Spleen (tissue), 11 donors: ENCODE measurements at regions not wholly inside any gene's neighbourhood (a gene's known extent, or its start where the extent isn't known, plus 50 kb on each side); places are given as distances from the start of the nearest gene placed in this dataset.

ENCODE experiments used
- DNase-seq: peaks from one replicate; pipeline ENCODE4 v3.0.0-alpha.2; 2020
- H3K27ac ChIP-seq, 8 donors: fragments of 200-600 bp; sonication (generic) in 7 of 8; 1 replicate in 4 of 8; 2 replicates in 4 of 8; pipeline versions ENCODE4 v1.5.0 to v1.8.0; 2016 to 2021; ENCODE audit warnings: inconsistent platforms in 4 of 8, mild to moderate bottlenecking in 4 of 8, moderate library complexity in 1 of 8
- H3K27me3 ChIP-seq, 7 donors: fragments of 200-600 bp; sonication (generic) in 6 of 7; replicated peaks in 1 of 7; 1 replicate in 4 of 7; 2 replicates in 3 of 7; pipeline versions ENCODE4 v1.5.0 to v1.8.0; 2016 to 2021; ENCODE audit warnings: inconsistent platforms in 3 of 7, mild to moderate bottlenecking in 1 of 7
- H3K36me3 ChIP-seq, 6 donors: fragments of 200-600 bp; sonication (generic) in 5 of 6; 1 replicate in 4 of 6; 2 replicates in 2 of 6; pipeline versions ENCODE4 v1.5.0 to v1.8.0; 2016 to 2021; ENCODE audit warnings: inconsistent platforms in 2 of 6
- H3K4me1 ChIP-seq, 6 donors: fragments of 200-600 bp; sonication (generic) in 5 of 6; 1 replicate in 3 of 6; 2 replicates in 3 of 6; pipeline versions ENCODE4 v1.5.0 to v1.8.0; 2016 to 2021; ENCODE audit warnings: inconsistent platforms in 3 of 6
- H3K4me3 ChIP-seq, 8 donors: fragments of 200-600 bp; sonication (generic) in 7 of 8; 1 replicate in 4 of 8; 2 replicates in 4 of 8; pipeline versions ENCODE4 v1.5.0 to v1.8.0; 2016 to 2021; ENCODE audit warnings: inconsistent platforms in 4 of 8, mild to moderate bottlenecking in 4 of 8, moderate library complexity in 2 of 8
- H3K9me3 ChIP-seq, 8 donors: fragments of 200-600 bp; sonication (generic) in 7 of 8; 1 replicate in 4 of 8; 2 replicates in 4 of 8; pipeline versions ENCODE4 v1.5.0 to v1.8.0; 2016 to 2021; ENCODE audit warnings: inconsistent platforms in 4 of 8
- CTCF ChIP-seq, 11 experiments: fragments of 200-600 bp in 7 of 11; fragments of 450-650 bp in 4 of 11; sonication (generic) in 4 of 11; IDR thresholded peaks in 8 of 11; conservative IDR thresholded peaks in 3 of 11; 1 replicate in 7 of 11; 2 replicates in 4 of 11; pipeline versions ENCODE4 v1.4.0 to v1.8.0; 2016 to 2021; ENCODE audit warnings: antibody characterized with exemption in 11 of 11, inconsistent platforms in 4 of 11, mild to moderate bottlenecking in 1 of 11
- POLR2A ChIP-seq, 3 donors: fragments of 450-650 bp; IDR thresholded peaks; one replicate each; pipeline ENCODE4 v1.5.1; 2017; ENCODE audit warnings: antibody characterized with exemption in 3 of 3, mild to moderate bottlenecking in 1 of 3
- POLR2AphosphoS5 ChIP-seq, 3 donors: sonication (generic); formaldehyde crosslinking; IDR thresholded peaks; one replicate each; pipeline ENCODE4 v1.5.1; 2017; ENCODE audit warnings: antibody characterized with exemption in 3 of 3
- WGBS, 5 donors: extraction: QIAGEN DNeasy Blood & Tissue Kit in 3 of 5; methylation state at CpG; one replicate each; pipeline versions ENCODE4 v1.1.5 to v1.1.7; 2013 to 2018; 5-methylcytosine and 5-hydroxymethylcytosine counted together
- intact Hi-C: fragments of 100-400 bp; cut with DNase I; formaldehyde crosslinking; loops from one replicate; pipeline ENCODE4 v1.15.0; 2023; ENCODE audit warnings: low total_unique reads
- donor health status: healthy with polysubstance abuse.
- donor health status: DM: no; HTN: no; CAD: no; lungs with moderate emphysema.
- donor health status: DM: no; HTN: no; CAD: no.
- donor health status: Bipolar disorder and iron deficiency.
- donor health status: healthy.
- donor health status: DM: no; HTN: no; CAD: no.
- donor health status: DM: yes; HTN: yes; CAD: no.

GRCh38 chr16:85546585-85547447 is 66.3 kb upstream of the GSE1 start:
- no peak overlapping the region for H3K27ac ChIP-seq
- DNase-seq: no peak
- H3K9me3 ChIP-seq: no peaks in the 10 kb centered on the region
- H3K4me1 ChIP-seq: peaks cover 0 to 60% (median 25%) of the 10 kb centered on the region in 6 donors
- TF ChIP-seq POLR2A (IDR thresholded peaks at IDR 0.05) (no peak), CTCF (IDR thresholded peaks at IDR 0.05 in 8 of 11, conservative IDR thresholded peaks at IDR 0.05 in 3 of 11) (no peak)
- H3K36me3 ChIP-seq: no peaks in the 10 kb centered on the region
- H3K4me3 ChIP-seq: no peak overlapping the region
- 90 to 93% (median 91%) methylated on average over 19 to 21 of the region's 21 CpGs for WGBS, 5 donors
- no peaks in the 10 kb centered on the region for H3K27me3 ChIP-seq
- intact Hi-C loops: no loop called here

GRCh38 chr16:85548375-85548774 is 64.7 kb upstream of the GSE1 start:
- no peak for TF ChIP-seq CTCF (IDR thresholded peaks at IDR 0.05 in 8 of 11, conservative IDR thresholded peaks at IDR 0.05 in 3 of 11)
- TF ChIP-seq POLR2AphosphoS5 (IDR thresholded peaks at IDR 0.05): no peak
- no peak for TF ChIP-seq POLR2A (IDR thresholded peaks at IDR 0.05)
- Histone ChIP-seq H3K4me1 (peaks cover 0 to 57% (median 25%) of the 10 kb centered on the region in 6 donors), H3K27me3 (no peaks in the 10 kb centered on the region), H3K27ac (no peak overlapping the region), H3K36me3 (no peaks in the 10 kb centered on the region), H3K9me3 (no peaks in the 10 kb centered on the region), H3K4me3 (no peak overlapping the region)
- DNase-seq: no peak
- 88 to 96% (median 94%) methylated on average over 9 of the region's 9 CpGs for WGBS, 5 donors
- intact Hi-C loops: no loop called here

GRCh38 chr16:85549766-85550421 is 63.2 kb upstream of the GSE1 start:
- TF ChIP-seq POLR2A (IDR thresholded peaks at IDR 0.05) (no peak), POLR2AphosphoS5 (IDR thresholded peaks at IDR 0.05) (no peak)
- intact Hi-C loops: no loop called here
- H3K27me3 ChIP-seq: no peaks in the 10 kb centered on the region

GRCh38 chr16:85550422-85550864 is 62.7 kb upstream of the GSE1 start:
- TF ChIP-seq CTCF (IDR thresholded peaks at IDR 0.05 in 8 of 11, conservative IDR thresholded peaks at IDR 0.05 in 3 of 11): no peak
- no peak for TF ChIP-seq POLR2A (IDR thresholded peaks at IDR 0.05)
- TF ChIP-seq POLR2AphosphoS5 (IDR thresholded peaks at IDR 0.05): no peak
- H3K36me3 ChIP-seq: no peaks in the 10 kb centered on the region
- no peaks in the 10 kb centered on the region for H3K9me3 ChIP-seq
- no peaks in the 10 kb centered on the region for H3K27me3 ChIP-seq
- 75 to 90% (median 84%) methylated on average over 11 to 14 of the region's 14 CpGs for WGBS, 5 donors
- intact Hi-C loops: no loop called here
- no peak for DNase-seq
- peaks cover 4 to 54% (median 27%) of the 10 kb centered on the region in 6 donors for H3K4me1 ChIP-seq
- H3K27ac ChIP-seq: no peak overlapping the region
- no peak overlapping the region for H3K4me3 ChIP-seq

More at GRCh38 chr16:85549766-85550421, 63.2 kb upstream of the GSE1 start:
- Histone ChIP-seq H3K36me3 (no peaks in the 10 kb centered on the region), H3K9me3 (no peaks in the 10 kb centered on the region), H3K27ac (no peak overlapping the region), H3K4me1 (peaks cover 4 to 54% (median 28%) of the 10 kb centered on the region in 6 donors), H3K4me3 (no peak overlapping the region)
- no peak for DNase-seq
- 67 to 85% (median 69%) methylated on average over 13 of the region's 13 CpGs for WGBS, 5 donors
